ENCODE measurements at regions not wholly inside any gene's neighbourhood (a gene's known extent, or its start where the extent isn't known, plus 50 kb on each side); places are given as distances from the start of the nearest gene placed in this dataset.

DNA sequence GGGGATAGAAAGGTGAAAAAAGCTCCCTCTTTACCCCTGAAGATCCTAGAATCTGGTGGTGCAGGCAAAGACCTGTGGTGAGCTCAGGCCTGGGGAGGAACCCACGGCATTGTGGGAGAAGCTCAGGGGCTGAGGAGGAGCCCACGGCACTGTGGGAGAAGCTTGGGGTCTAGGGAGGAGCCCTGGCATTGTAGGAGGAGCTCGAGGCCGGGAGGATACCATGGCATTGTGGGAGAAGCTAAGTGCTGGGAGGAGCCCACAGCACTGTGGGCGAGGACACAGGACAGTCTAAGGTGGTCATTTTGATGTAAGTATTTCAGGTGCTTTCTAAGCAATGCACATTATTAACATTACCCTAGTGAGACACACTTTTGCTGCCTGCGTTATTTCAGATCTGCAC, 179.7 kb downstream of the HSD17B3 start:
- ATAC-seq (ENCODE audit: insufficient read depth, low read depth) (no peak), DNase-seq (no peak)
- no peak overlapping the region for H3K4me3 ChIP-seq (ENCODE audit: low read depth in 1 of 2, low read length in 2 of 2)
- H4K20me1 ChIP-seq (ENCODE audit: insufficient read depth, low read length): no peaks in the 10 kb centered on the region
- no peak overlapping the region for H2AFZ ChIP-seq (ENCODE audit: low read depth, low read length)
- TF ChIP-seq CTCF (IDR thresholded peaks at IDR 0.05; ENCODE audit: borderline replicate concordance, extremely low read depth, low read length, poor library complexity, severe bottlenecking): no peak
- TF ChIP-seq EZH2 (IDR thresholded peaks at IDR 0.05; ENCODE audit: borderline replicate concordance, low read depth, low read length, severe bottlenecking): no peak
- no peaks in the 10 kb centered on the region; the same call in 1 of the 2 replicates for H3K4me1 ChIP-seq (ENCODE audit: insufficient read depth, low read length)
- no peak overlapping the region for H3K9ac ChIP-seq (ENCODE audit: low read depth, low read length)
- H3K27ac ChIP-seq (ENCODE audit: low read length): no peak overlapping the region
- no peaks in the 10 kb centered on the region for H3K79me2 ChIP-seq (ENCODE audit: insufficient read depth, low read length)
- H3K36me3 ChIP-seq (ENCODE audit: insufficient read depth, low read length): no peaks in the 10 kb centered on the region
- H3K4me2 ChIP-seq (ENCODE audit: insufficient read depth, low read length): no peak overlapping the region
- no peaks in the 10 kb centered on the region for H3K9me3 ChIP-seq (ENCODE audit: insufficient read depth, low read length, severe bottlenecking)
- H3K27me3 ChIP-seq (ENCODE audit: insufficient read depth, low read length, poor library complexity): no peaks in the 10 kb centered on the region

- no peaks in the 10 kb centered on the region for H3K9me3 ChIP-seq (ENCODE audit: insufficient read depth, low read length, severe bottlenecking)
- TF ChIP-seq CTCF (IDR thresholded peaks at IDR 0.05; ENCODE audit: borderline replicate concordance, extremely low read depth, low read length, poor library complexity, severe bottlenecking): no peak
- TF ChIP-seq EZH2 (IDR thresholded peaks at IDR 0.05; ENCODE audit: borderline replicate concordance, low read depth, low read length, severe bottlenecking): no peak
- H4K20me1 ChIP-seq (ENCODE audit: insufficient read depth, low read length): no peaks in the 10 kb centered on the region
- no peak overlapping the region for H3K27ac ChIP-seq (ENCODE audit: low read length)
- no peak for ATAC-seq (ENCODE audit: insufficient read depth, low read depth)
- H3K36me3 ChIP-seq (ENCODE audit: insufficient read depth, low read length): no peaks in the 10 kb centered on the region
- no peak overlapping the region for H3K9ac ChIP-seq (ENCODE audit: low read depth, low read length)
- no peaks in the 10 kb centered on the region; the same call in 1 of the 2 replicates for H3K4me1 ChIP-seq (ENCODE audit: insufficient read depth, low read length)
- H3K27me3 ChIP-seq (ENCODE audit: insufficient read depth, low read length, poor library complexity): no peaks in the 10 kb centered on the region
- H3K4me3 ChIP-seq (ENCODE audit: low read depth in 1 of 2, low read length in 2 of 2): no peak overlapping the region
- H2AFZ ChIP-seq (ENCODE audit: low read depth, low read length): no peak overlapping the region
- DNase-seq: no peak
- H3K4me2 ChIP-seq (ENCODE audit: insufficient read depth, low read length): no peak overlapping the region
- no peaks in the 10 kb centered on the region for H3K79me2 ChIP-seq (ENCODE audit: insufficient read depth, low read length)
Measured at GRCh38 chr9:96121136-96121535, 180.8 kb downstream of the HSD17B3 start.

DNA sequence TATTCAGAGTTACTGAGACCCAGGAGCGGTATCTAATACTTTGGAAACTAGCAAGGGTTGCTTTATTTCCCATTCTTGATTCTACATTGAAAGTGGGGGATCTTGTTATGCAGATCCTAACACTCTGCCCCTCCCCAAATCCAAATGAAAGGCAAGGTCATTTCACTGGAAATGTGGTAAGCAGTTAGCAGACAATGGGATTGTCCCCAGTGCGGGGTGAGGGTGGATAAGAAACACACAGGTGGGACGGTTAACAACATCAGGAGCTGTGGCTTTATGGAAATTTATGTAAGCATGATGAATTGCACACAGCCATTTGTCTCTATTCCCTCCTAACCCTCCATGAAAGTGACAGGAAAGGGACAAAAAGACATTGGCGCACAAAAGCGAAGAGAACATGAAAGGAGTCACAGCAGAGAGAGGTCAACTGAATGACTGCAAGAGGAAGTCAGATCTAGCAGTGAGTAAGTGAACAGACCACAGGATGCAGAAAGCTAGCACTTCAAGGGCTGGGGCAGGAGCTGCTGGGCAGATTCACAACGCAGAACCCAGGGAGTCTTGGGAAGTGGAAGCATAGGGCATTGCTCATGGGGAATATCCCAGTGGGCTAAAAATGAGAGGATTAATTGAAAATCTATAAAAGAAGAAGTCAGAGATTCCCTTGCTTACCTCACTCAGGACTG, 184.4 kb downstream of the HSD17B3 start:
- TF ChIP-seq EZH2 (IDR thresholded peaks at IDR 0.05; ENCODE audit: borderline replicate concordance, low read depth, low read length, severe bottlenecking) (no peak), CTCF (IDR thresholded peaks at IDR 0.05; ENCODE audit: borderline replicate concordance, extremely low read depth, low read length, poor library complexity, severe bottlenecking) (no peak)
- H3K79me2 ChIP-seq (ENCODE audit: insufficient read depth, low read length): no peaks in the 10 kb centered on the region
- no peak overlapping the region for H3K27ac ChIP-seq (ENCODE audit: low read length)
- H3K9ac ChIP-seq (ENCODE audit: low read depth, low read length): no peak overlapping the region
- no peaks in the 10 kb centered on the region; the same call in 1 of the 2 replicates for H3K4me1 ChIP-seq (ENCODE audit: insufficient read depth, low read length)
- no peaks in the 10 kb centered on the region for H3K9me3 ChIP-seq (ENCODE audit: insufficient read depth, low read length, severe bottlenecking)
- H3K4me2 ChIP-seq (ENCODE audit: insufficient read depth, low read length): no peak overlapping the region
- DNase-seq (no peak), ATAC-seq (ENCODE audit: insufficient read depth, low read depth) (no peak)
- no peaks in the 10 kb centered on the region for H3K27me3 ChIP-seq (ENCODE audit: insufficient read depth, low read length, poor library complexity)
- no peak overlapping the region for H3K4me3 ChIP-seq (ENCODE audit: low read depth in 1 of 2, low read length in 2 of 2)
- H4K20me1 ChIP-seq (ENCODE audit: insufficient read depth, low read length): no peaks in the 10 kb centered on the region
- no peak overlapping the region for H2AFZ ChIP-seq (ENCODE audit: low read depth, low read length)
- no peaks in the 10 kb centered on the region for H3K36me3 ChIP-seq (ENCODE audit: insufficient read depth, low read length)

Data from DND-41 (cell line).